Trophoblast cell (in vitro differentiated cells and primary cell): ENCODE measurements at regions not wholly inside any gene's neighbourhood (a gene's known extent, or its start where the extent isn't known, plus 50 kb on each side); places are given as distances from the start of the nearest gene placed in this dataset.

Experiments used
- DNase-seq, 2 donors: peaks; one replicate each; pipeline ENCODE4 v3.0.0-alpha.2; 2016
- H2AFZ ChIP-seq: 2 replicates; pipeline ENCODE4 v1.6.1; 2013; ENCODE audit warnings: low read length, moderate library complexity, mild to moderate bottlenecking; ENCODE audit not compliant: insufficient read depth, poor library complexity
- H2AK5ac ChIP-seq: 2 replicates; pipeline ENCODE4 v1.6.1; 2013; ENCODE audit warnings: mild to moderate bottlenecking, low read length
- H2BK120ac ChIP-seq: 2 replicates; pipeline ENCODE4 v1.6.1; 2013; ENCODE audit warnings: low read length, mild to moderate bottlenecking, moderate library complexity; ENCODE audit not compliant: insufficient read depth, poor library complexity
- H2BK12ac ChIP-seq: 2 replicates; pipeline ENCODE4 v1.6.1; 2013; ENCODE audit warnings: mild to moderate bottlenecking, low read length, moderate library complexity
- H2BK5ac ChIP-seq: 2 replicates; pipeline ENCODE4 v1.6.1; 2013; ENCODE audit warnings: low read length, low read depth, moderate library complexity, mild to moderate bottlenecking; ENCODE audit not compliant: poor library complexity
- H3K14ac ChIP-seq: 2 replicates; pipeline ENCODE4 v1.6.1; 2013; ENCODE audit warnings: mild to moderate bottlenecking, low read length
- H3K18ac ChIP-seq: 2 replicates; pipeline ENCODE4 v1.6.1; 2013; ENCODE audit warnings: mild to moderate bottlenecking, low read length
- H3K23ac ChIP-seq: 2 replicates; pipeline ENCODE4 v1.6.1; 2013; ENCODE audit warnings: low read length
- H3K27ac ChIP-seq: 2 replicates; pipeline ENCODE4 v1.5.1; 2013; ENCODE audit warnings: low read depth, mild to moderate bottlenecking, inconsistent platforms, low read length, moderate library complexity
- H3K27me3 ChIP-seq: 2 replicates; pipeline ENCODE4 v1.6.1; 2013; ENCODE audit warnings: inconsistent platforms, mild to moderate bottlenecking, low read length, moderate library complexity; ENCODE audit not compliant: insufficient read depth
- H3K36me3 ChIP-seq, 2 experiments: 1 replicate in 1 of 2; 2 replicates in 1 of 2; pipeline ENCODE4 v1.6.1; 2013; ENCODE audit warnings: low read length in 2 of 2, mild to moderate bottlenecking in 2 of 2, moderate library complexity in 1 of 2; ENCODE audit not compliant: insufficient read depth in 2 of 2, control insufficient read depth in 1 of 2
- H3K4ac ChIP-seq: 2 replicates; pipeline ENCODE4 v1.6.1; 2013; ENCODE audit warnings: low read depth, mild to moderate bottlenecking, low read length, moderate library complexity
- H3K4me1 ChIP-seq, 2 experiments: 1 replicate in 1 of 2; 2 replicates in 1 of 2; pipeline ENCODE4 v1.6.1; 2013; ENCODE audit warnings: low read length in 2 of 2, mild to moderate bottlenecking in 2 of 2, moderate library complexity in 1 of 2; ENCODE audit not compliant: insufficient read depth in 2 of 2, control insufficient read depth in 1 of 2
- H3K4me2 ChIP-seq: 2 replicates; pipeline ENCODE4 v1.6.1; 2013; ENCODE audit warnings: inconsistent platforms, mild to moderate bottlenecking, low read length, moderate library complexity
- H3K4me3 ChIP-seq: 2 replicates; pipeline ENCODE4 v1.5.1; 2013; ENCODE audit warnings: mild to moderate bottlenecking, low read depth, low read length, inconsistent platforms
- H3K79me1 ChIP-seq: one replicate; pipeline ENCODE4 v1.6.1; 2013; ENCODE audit warnings: low read length
- H3K79me2 ChIP-seq: 2 replicates; pipeline ENCODE4 v1.6.1; 2013; ENCODE audit warnings: low read length, mild to moderate bottlenecking; ENCODE audit not compliant: control insufficient read depth, insufficient read depth, poor library complexity
- H3K9ac ChIP-seq: 2 replicates; pipeline ENCODE4 v1.6.1; 2013; ENCODE audit warnings: mild to moderate bottlenecking, low read length
- H3K9me3 ChIP-seq: 2 replicates; pipeline ENCODE4 v1.6.1; 2013; ENCODE audit warnings: low read depth, mild to moderate bottlenecking, control low read depth, inconsistent platforms, low read length; ENCODE audit not compliant: insufficient read depth
- H4K12ac ChIP-seq: 2 replicates; pipeline ENCODE4 v1.6.1; 2013; ENCODE audit warnings: low read depth, mild to moderate bottlenecking, low read length, moderate library complexity
- H4K8ac ChIP-seq: 2 replicates; pipeline ENCODE4 v1.6.1; 2013; ENCODE audit warnings: low read depth, mild to moderate bottlenecking, low read length, moderate library complexity
- H4K91ac ChIP-seq: one replicate; pipeline ENCODE4 v1.6.1; 2013; ENCODE audit warnings: low read depth, mild to moderate bottlenecking, low read length, moderate library complexity
- WGBS: extraction: QIAGEN DNeasy Blood & Tissue Kit; methylation state at CpG from one replicate; pipeline ENCODE4 v1.1.7; 2013; ENCODE audit warnings: missing lambda C conversion rate; ENCODE audit not compliant: insufficient read length, insufficient coverage; ENCODE audit errors: extremely low coverage; 5-methylcytosine and 5-hydroxymethylcytosine counted together

DNA sequence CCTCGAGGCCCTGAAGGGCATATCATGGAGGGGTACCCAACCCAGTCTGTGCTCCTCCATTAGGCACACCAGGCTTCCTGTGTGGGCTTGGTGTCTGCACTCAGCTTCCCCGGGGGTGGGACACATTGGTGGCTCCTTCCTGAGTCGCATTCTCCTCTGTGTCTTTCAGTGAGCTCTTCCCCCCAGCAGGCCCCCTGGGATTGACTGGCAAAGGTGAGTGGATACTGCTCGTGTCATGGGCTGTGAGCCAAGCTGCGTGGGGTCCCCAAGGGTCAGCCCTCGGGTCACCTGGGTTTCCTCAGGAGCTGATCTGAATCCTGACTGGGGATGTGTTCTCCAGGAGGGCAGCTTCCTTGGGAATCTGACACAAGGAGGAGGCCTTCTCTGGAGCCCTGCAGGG, 231.0 kb downstream of the SNRPN start:
- Histone ChIP-seq H3K27me3 (no peaks in the 10 kb centered on the region), H2BK5ac (no peak overlapping the region), H2BK120ac (no peak overlapping the region), H3K4ac (no peak overlapping the region), H3K9ac (no peak overlapping the region), H3K4me2 (no peak overlapping the region), H2BK12ac (no peak overlapping the region), H3K36me3 (no peaks in the 10 kb centered on the region), H3K79me1 (no peaks in the 10 kb centered on the region), H3K4me1 (no peaks in the 10 kb centered on the region), H2AK5ac (no peak overlapping the region), H2AFZ (no peak overlapping the region), H3K4me3 (no peak overlapping the region), H3K27ac (no peak overlapping the region), H3K18ac (no peak overlapping the region), H3K14ac (no peak overlapping the region), H3K23ac (no peak overlapping the region), H4K12ac (no peak overlapping the region), H4K8ac (no peak overlapping the region), H3K79me2 (no peaks in the 10 kb centered on the region), H4K91ac (no peak overlapping the region), H3K9me3 (peaks cover 93% of the 10 kb centered on the region)
- no CpG with 5 or more reads among the region's 6 CpGs for WGBS
- DNase-seq = no peak

GRCh38 chr15:25186411-25186810, 231.6 kb downstream of the SNRPN start:
- H3K4ac ChIP-seq = no peak overlapping the region
- no peak overlapping the region for H4K12ac ChIP-seq
- H2BK5ac ChIP-seq = no peak overlapping the region
- DNase-seq = no peak
- no peaks in the 10 kb centered on the region for H3K79me2 ChIP-seq
- H3K4me2 ChIP-seq = no peak overlapping the region
- H2BK120ac ChIP-seq = no peak overlapping the region
- WGBS = no CpG with 5 or more reads among the region's 9 CpGs
- H3K14ac ChIP-seq = no peak overlapping the region
- H3K23ac ChIP-seq = no peak overlapping the region
- H2AFZ ChIP-seq = no peak overlapping the region
- peaks cover 93% of the 10 kb centered on the region for H3K9me3 ChIP-seq
- peak overlapping the region; percentile 26 for H3K4me3 ChIP-seq
- H4K91ac ChIP-seq = no peak overlapping the region
- no peak overlapping the region for H2AK5ac ChIP-seq
- H2BK12ac ChIP-seq = no peak overlapping the region
- no peaks in the 10 kb centered on the region for H3K79me1 ChIP-seq
- no peaks in the 10 kb centered on the region for H3K4me1 ChIP-seq
- no peaks in the 10 kb centered on the region for H3K27me3 ChIP-seq
- H3K27ac ChIP-seq = no peak overlapping the region
- H3K9ac ChIP-seq = no peak overlapping the region
- H4K8ac ChIP-seq = no peak overlapping the region
- no peaks in the 10 kb centered on the region for H3K36me3 ChIP-seq
- H3K18ac ChIP-seq = no peak overlapping the region

DNA sequence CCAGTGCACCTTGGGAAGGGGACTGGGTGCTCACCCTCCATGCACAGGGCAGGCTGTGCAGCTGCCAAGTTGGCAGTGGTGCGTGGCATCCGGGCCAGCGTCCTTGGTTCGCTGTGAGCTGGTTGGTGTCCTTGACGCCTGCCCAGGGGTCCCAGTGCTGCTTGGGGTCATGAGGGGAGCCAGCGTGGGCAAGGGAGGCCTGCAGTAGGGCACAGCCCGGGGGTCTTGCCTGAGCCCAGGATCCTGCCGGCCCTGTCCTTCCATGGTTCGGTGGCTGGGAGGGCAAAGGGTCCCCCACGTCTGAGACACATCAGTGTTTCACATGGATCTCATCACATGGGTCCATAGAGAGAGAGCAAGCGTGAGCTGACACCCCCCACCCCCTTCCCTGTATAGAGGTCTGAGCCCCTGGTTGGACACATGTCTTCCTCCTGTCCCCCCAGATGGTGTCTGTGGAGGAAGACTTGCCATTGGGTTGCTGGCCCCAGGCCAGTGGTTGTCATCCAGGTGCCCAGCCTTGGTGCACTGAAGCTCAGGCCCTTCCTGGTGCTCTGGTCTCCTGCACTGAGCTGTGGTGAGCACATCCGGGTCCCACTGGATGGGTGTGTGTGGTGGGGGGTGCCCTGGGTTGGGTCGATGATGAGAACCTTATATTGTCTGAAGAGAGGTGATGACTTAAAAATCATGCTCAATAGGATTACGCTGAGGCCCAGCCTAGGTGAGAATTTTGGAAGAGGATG, 232.3 kb downstream of the SNRPN start:
- no peak overlapping the region for H2BK12ac ChIP-seq
- no peak overlapping the region for H2AK5ac ChIP-seq
- H3K18ac ChIP-seq = no peak overlapping the region
- no peak overlapping the region for H4K8ac ChIP-seq
- no peak overlapping the region for H4K12ac ChIP-seq
- H3K14ac ChIP-seq = no peak overlapping the region
- H3K27ac ChIP-seq = no peak overlapping the region
- peaks cover 93% of the 10 kb centered on the region for H3K9me3 ChIP-seq
- no peak overlapping the region for H4K91ac ChIP-seq
- H3K79me1 ChIP-seq = no peaks in the 10 kb centered on the region
- H3K79me2 ChIP-seq = no peaks in the 10 kb centered on the region
- no peak for DNase-seq
- H3K27me3 ChIP-seq = no peaks in the 10 kb centered on the region
- no peak overlapping the region for H2AFZ ChIP-seq
- H3K36me3 ChIP-seq = no peaks in the 10 kb centered on the region
- WGBS = no CpG with 5 or more reads among the region's 14 CpGs
- no peak overlapping the region for H2BK5ac ChIP-seq
- no peak overlapping the region for H3K9ac ChIP-seq
- H2BK120ac ChIP-seq = no peak overlapping the region
- no peak overlapping the region for H3K23ac ChIP-seq
- H3K4ac ChIP-seq = no peak overlapping the region
- H3K4me2 ChIP-seq = no peak overlapping the region
- H3K4me1 ChIP-seq = no peaks in the 10 kb centered on the region
- peak overlapping the region; percentile 26 for H3K4me3 ChIP-seq

- no peak for DNase-seq
- H2BK12ac ChIP-seq = no peak overlapping the region
- no CpG with 5 or more reads among the region's 7 CpGs for WGBS
Observed at GRCh38 chr15:25188051-25188450, 233.3 kb downstream of the SNRPN start.

More at GRCh38 chr15:25188051-25188450, 233.3 kb downstream of the SNRPN start:
- H2BK5ac ChIP-seq = no peak overlapping the region
- H3K4me3 ChIP-seq = no peak overlapping the region
- H3K4me2 ChIP-seq = no peak overlapping the region
- no peak overlapping the region for H4K91ac ChIP-seq
- no peak overlapping the region for H2BK120ac ChIP-seq
- no peak overlapping the region for H3K9ac ChIP-seq
- no peak overlapping the region for H2AK5ac ChIP-seq
- H3K23ac ChIP-seq = no peak overlapping the region
- no peak overlapping the region for H3K27ac ChIP-seq
- no peak overlapping the region for H3K18ac ChIP-seq
- no peaks in the 10 kb centered on the region for H3K27me3 ChIP-seq
- H3K4me1 ChIP-seq = no peaks in the 10 kb centered on the region
- H3K4ac ChIP-seq = no peak overlapping the region
- H4K8ac ChIP-seq = no peak overlapping the region
- no peak overlapping the region for H4K12ac ChIP-seq
- no peaks in the 10 kb centered on the region for H3K79me2 ChIP-seq
- H3K9me3 ChIP-seq = peaks cover 93% of the 10 kb centered on the region
- H3K79me1 ChIP-seq = no peaks in the 10 kb centered on the region
- no peak overlapping the region for H2AFZ ChIP-seq
- H3K36me3 ChIP-seq = no peaks in the 10 kb centered on the region
- no peak overlapping the region for H3K14ac ChIP-seq
